ENCODE measurements at regions not wholly inside any gene's neighbourhood (a gene's known extent, or its start where the extent isn't known, plus 50 kb on each side); places are given as distances from the start of the nearest gene placed in this dataset.
"Not testable (repeated sequence)": the region's sequence is repeated elsewhere in the genome, so short reads cannot be mapped to it uniquely, and the experiment has no call there.

DNA sequence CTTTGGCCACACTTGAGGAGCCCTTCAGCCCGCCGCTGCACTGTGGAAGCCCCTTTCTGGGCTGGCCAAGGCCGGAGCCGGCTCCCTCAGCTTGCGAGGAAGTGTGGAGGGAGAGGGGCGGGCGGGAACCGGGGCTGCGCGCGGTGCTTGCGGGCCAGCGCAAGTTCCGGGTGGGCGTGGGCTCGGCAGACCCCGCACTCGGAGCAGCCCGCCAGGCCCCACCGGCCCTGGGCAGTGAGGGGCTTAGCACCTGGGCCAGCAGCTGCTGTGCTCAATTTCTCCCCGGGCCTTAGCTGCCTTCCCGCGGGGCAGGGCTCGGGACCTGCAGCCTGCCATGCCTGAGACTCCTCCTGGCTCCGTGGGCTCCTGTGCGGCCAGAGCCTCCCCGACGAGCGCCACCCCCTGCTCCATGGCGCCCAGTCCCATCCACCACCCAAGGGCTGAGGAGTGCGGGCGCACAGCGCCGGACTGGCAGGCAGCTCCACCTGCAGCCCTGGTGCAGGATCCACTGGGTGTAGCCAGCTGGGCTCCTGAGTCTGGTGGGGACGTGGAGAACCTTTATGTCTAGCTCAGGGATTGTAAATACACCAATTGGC, 129.2 kb downstream of the MRPL14 start:
- not testable (repeated sequence) for H2AK5ac ChIP-seq (ENCODE audit: insufficient read length, low read length); H3K4ac ChIP-seq (ENCODE audit: low read depth, low read length); H3K56ac ChIP-seq (ENCODE audit: insufficient read length, low read depth, low read length); H3K79me1 ChIP-seq (ENCODE audit: insufficient read depth, low read depth, low read length, poor library complexity, severe bottlenecking); H3K23ac ChIP-seq (ENCODE audit: insufficient read length, low read depth, low read length); H3K27ac ChIP-seq (ENCODE audit: insufficient read length, low read depth, low read length); H4K91ac ChIP-seq (ENCODE audit: insufficient read length, low read depth, low read length); H3K4me3 Mint-ChIP-seq; H3K4me1 ChIP-seq (ENCODE audit: insufficient read depth, low read length); H2BK5ac ChIP-seq (ENCODE audit: insufficient read length, low read length); H3K4me2 ChIP-seq (ENCODE audit: insufficient read depth, insufficient read length, low read length); H4K20me1 ChIP-seq (ENCODE audit: control insufficient read depth, insufficient read depth, insufficient read length); H3K27ac Mint-ChIP-seq; H2BK15ac ChIP-seq (ENCODE audit: low read depth, low read length); H2BK20ac ChIP-seq (ENCODE audit: low read depth, low read length, poor library complexity, severe bottlenecking); H3K9me3 ChIP-seq (ENCODE audit: control insufficient read depth, low read depth, low read length); H2AFZ ChIP-seq (ENCODE audit: low read length); H3K9ac ChIP-seq (ENCODE audit: extremely low read depth, insufficient read length, low read length); H3K27me3 Mint-ChIP-seq (ENCODE audit: low read depth); H3K9me3 Mint-ChIP-seq; H3K27me3 ChIP-seq (ENCODE audit: insufficient read depth, low read length); DNase-seq; H3K18ac ChIP-seq (ENCODE audit: insufficient read length, low read depth, low read length); H2BK120ac ChIP-seq (ENCODE audit: low read depth, low read length, poor library complexity, severe bottlenecking); H3T11ph ChIP-seq (ENCODE audit: low read length); H3K23me2 ChIP-seq (ENCODE audit: insufficient read length, low read depth, low read length, poor library complexity, severe bottlenecking); H3K79me2 ChIP-seq (ENCODE audit: insufficient read depth, low read length); H4K5ac ChIP-seq (ENCODE audit: insufficient read length, low read depth, low read length); H3K14ac ChIP-seq (ENCODE audit: insufficient read depth, low read length); H4K8ac ChIP-seq (replicated peaks; ENCODE audit: insufficient read length, low read depth, low read length); H2BK12ac ChIP-seq (ENCODE audit: insufficient read length, low read depth, low read length)
- Mint-ChIP-seq H3K36me3 (ENCODE audit: insufficient read depth in 1 of 3, low read depth in 3 of 3) (peaks cover 5 to 11% (median 10%) of the 10 kb centered on the region in 3 experiments; a peak in 6 of 7 replicates), H3K4me1 (peaks cover 36 to 39% of the 10 kb centered on the region in 2 experiments)
- WGBS (ENCODE audit: extremely low coverage, insufficient read length, low lambda C conversion rate): no CpG with 5 or more reads among the region's 35 CpGs
